H1 (cell line): ENCODE measurements at regions not wholly inside any gene's neighbourhood (a gene's known extent, or its start where the extent isn't known, plus 50 kb on each side); places are given as distances from the start of the nearest gene placed in this dataset.

Experiments
- CTCF ChIA-PET: fragments of 300-600 bp; sonication (Branson Sonifier 250); formaldehyde crosslinking; loops from one replicate; lab custom pipeline; 2021; ENCODE audit not compliant: partially characterized antibody; lab: Charles Lee
- POLR2A ChIA-PET: fragments of 300-600 bp; sonication (Branson Sonifier 250); formaldehyde crosslinking; loops from one replicate; lab custom pipeline; 2021; ENCODE audit warnings: inconsistent platforms; ENCODE audit not compliant: partially characterized antibody; lab: Charles Lee
- DNase-seq, 2 experiments: peaks; one replicate each; pipeline versions ENCODE4 v3.0.0 to v3.0.0-alpha.2; 2010 to 2022; ENCODE audit warnings: low spot score in 2 of 2, low read depth in 1 of 2, mixed read lengths in 1 of 2
- FAIRE-seq: peaks from 2 replicates; lab custom pipeline; 2011; peaks lifted over from hg19 to GRCh38; lab: Jason Lieb, UNC
- H2AFZ ChIP-seq: 2 replicates; pipeline ENCODE4 v1.8.1; 2012; ENCODE audit warnings: low read length, inconsistent platforms
- H2AK5ac ChIP-seq: 2 replicates; pipeline ENCODE4 v1.6.1; 2013; ENCODE audit warnings: low read depth, low read length
- H2BK120ac ChIP-seq: replicated peaks from 2 replicates; pipeline ENCODE3; 2013; ENCODE audit warnings: low read depth, low read length, inconsistent platforms
- H2BK12ac ChIP-seq: 2 replicates; pipeline ENCODE4 v1.6.1; 2013; ENCODE audit warnings: low read depth, low read length
- H2BK15ac ChIP-seq: 2 replicates; pipeline ENCODE4 v1.6.1; 2013; ENCODE audit warnings: low read length
- H2BK20ac ChIP-seq: 2 replicates; pipeline ENCODE4 v1.6.1; 2013; ENCODE audit warnings: low read length
- H2BK5ac ChIP-seq: 2 replicates; pipeline ENCODE4 v1.6.1; 2013; ENCODE audit warnings: low read depth, low read length
- H3K14ac ChIP-seq: 2 replicates; pipeline ENCODE4 v1.6.1; 2013; ENCODE audit warnings: inconsistent platforms; ENCODE audit not compliant: insufficient read length
- H3K18ac ChIP-seq: 2 replicates; pipeline ENCODE4 v1.6.1; 2013; ENCODE audit warnings: low read length; ENCODE audit errors: extremely low read depth
- H3K23ac ChIP-seq: 2 replicates; pipeline ENCODE4 v1.6.1; 2013; ENCODE audit warnings: inconsistent platforms; ENCODE audit not compliant: insufficient read length
- H3K23me2 ChIP-seq: 2 replicates; pipeline ENCODE4 v1.6.1; 2013; ENCODE audit warnings: low read depth, low read length
- H3K27ac ChIP-seq: 2 replicates; pipeline ENCODE4 v1.6.1; 2011; ENCODE audit warnings: low read depth, low read length, inconsistent platforms
- H3K27me3 ChIP-seq, 4 experiments: replicated peaks in 1 of 4; 1 replicate in 1 of 4; 2 replicates in 3 of 4; pipeline versions ENCODE4 v1.6.1 to v1.8.1; 2011 to 2013; ENCODE audit warnings: low read length in 3 of 4, mild to moderate bottlenecking in 3 of 4, inconsistent platforms in 2 of 4, mixed read lengths in 2 of 4, moderate library complexity in 1 of 4; ENCODE audit not compliant: control insufficient read depth in 3 of 4, insufficient read depth in 3 of 4; ENCODE audit errors: extremely low read depth in 1 of 4
- H3K36me3 ChIP-seq, 4 experiments: 2 replicates each; pipeline versions ENCODE4 v1.6.1 to v1.8.1; 2011 to 2013; ENCODE audit warnings: mild to moderate bottlenecking in 4 of 4, low read length in 3 of 4, moderate library complexity in 2 of 4, control low read depth in 1 of 4, inconsistent platforms in 1 of 4; ENCODE audit not compliant: insufficient read depth in 4 of 4, control insufficient read depth in 2 of 4
- H3K4ac ChIP-seq: replicated peaks from 2 replicates; pipeline ENCODE3; 2013; ENCODE audit warnings: low read length, low read depth, mixed read lengths, inconsistent platforms; ENCODE audit not compliant: insufficient read length
- H3K4me1 ChIP-seq, 4 experiments: replicated peaks in 1 of 4; 1 replicate in 1 of 4; 2 replicates in 3 of 4; pipeline versions ENCODE4 v1.6.1 to v1.8.1; 2011 to 2013; ENCODE audit warnings: low read length in 3 of 4, inconsistent platforms in 2 of 4, mixed read lengths in 1 of 4; ENCODE audit not compliant: insufficient read depth in 4 of 4, control insufficient read depth in 3 of 4
- H3K4me2 ChIP-seq, 2 experiments: 2 replicates each; pipeline versions ENCODE4 v1.6.1 to v1.8.1; 2011 to 2013; ENCODE audit warnings: low read depth in 2 of 2, low read length in 2 of 2, control low read depth in 1 of 2, inconsistent platforms in 1 of 2, mild to moderate bottlenecking in 1 of 2; ENCODE audit not compliant: insufficient read depth in 1 of 2
- H3K4me3 ChIP-seq, 4 experiments: fragments of 200-600, 300-600 bp in 1 of 4; sonication (generic), shearing (Covaris generic), sonication (Bioruptor Twin) in 1 of 4; 2 replicates each; pipeline versions ENCODE4 v1.5.1 to v1.8.1; 2011 to 2016; ENCODE audit warnings: low read length in 4 of 4, low read depth in 3 of 4, control low read depth in 2 of 4, inconsistent platforms in 2 of 4, mild to moderate bottlenecking in 2 of 4, mixed read lengths in 1 of 4, moderate library complexity in 1 of 4; ENCODE audit not compliant: insufficient read depth in 2 of 4; ENCODE audit errors: extremely low read depth in 1 of 4
- H3K56ac ChIP-seq: replicated peaks from 2 replicates; pipeline ENCODE3; 2013; ENCODE audit warnings: low read depth, mild to moderate bottlenecking, mixed read lengths, low read length, inconsistent platforms; ENCODE audit not compliant: insufficient read length
- H3K79me1 ChIP-seq: 2 replicates; pipeline ENCODE4 v1.6.1; 2013; ENCODE audit warnings: low read depth, low read length, control low read depth
- H3K79me2 ChIP-seq, 2 experiments: 2 replicates each; pipeline versions ENCODE4 v1.6.1 to v1.8.1; 2012 to 2013; ENCODE audit warnings: low read length in 2 of 2, mild to moderate bottlenecking in 2 of 2, inconsistent platforms in 1 of 2; ENCODE audit not compliant: insufficient read depth in 2 of 2, control insufficient read depth in 1 of 2
- H3K9ac ChIP-seq, 4 experiments: replicated peaks in 1 of 4; 1 replicate in 1 of 4; 2 replicates in 3 of 4; pipeline versions ENCODE4 v1.6.1 to v1.8.1; 2011 to 2013; ENCODE audit warnings: low read depth in 3 of 4, low read length in 3 of 4, control low read depth in 2 of 4, mild to moderate bottlenecking in 2 of 4, moderate library complexity in 2 of 4, inconsistent platforms in 1 of 4; ENCODE audit errors: extremely low read depth in 1 of 4
- H3K9me3 ChIP-seq, 2 experiments: 2 replicates each; pipeline versions ENCODE4 v1.6.1 to v1.8.1; 2012 to 2013; ENCODE audit warnings: mild to moderate bottlenecking in 2 of 2, moderate library complexity in 2 of 2, control low read depth in 1 of 2, inconsistent platforms in 1 of 2, low read depth in 1 of 2, low read length in 1 of 2, mixed read lengths in 1 of 2; ENCODE audit not compliant: insufficient read depth in 2 of 2
- H4K20me1 ChIP-seq, 2 experiments: replicated peaks in 1 of 2; 2 replicates each; pipeline versions ENCODE3 to v1.8.1; 2011 to 2013; ENCODE audit warnings: inconsistent platforms in 2 of 2, low read length in 2 of 2, mild to moderate bottlenecking in 1 of 2; ENCODE audit not compliant: insufficient read depth in 2 of 2, control insufficient read depth in 1 of 2
- H4K5ac ChIP-seq: 2 replicates; pipeline ENCODE4 v1.6.1; 2013; ENCODE audit warnings: low read length, low read depth, mixed read lengths, inconsistent platforms; ENCODE audit not compliant: insufficient read length
- H4K8ac ChIP-seq: 2 replicates; pipeline ENCODE4 v1.8.0; 2013; ENCODE audit warnings: mild to moderate bottlenecking, moderate library complexity, low read length, inconsistent platforms; ENCODE audit not compliant: insufficient read depth; ENCODE audit errors: extremely low read depth
- H4K91ac ChIP-seq: replicated peaks from 2 replicates; pipeline ENCODE3; 2013; ENCODE audit warnings: low read length, mixed read lengths, inconsistent platforms; ENCODE audit not compliant: insufficient read length
- POLR2AphosphoS5 ChIP-seq: IDR thresholded peaks from 2 replicates; pipeline ENCODE4 v1.6.1; 2011; ENCODE audit warnings: low read depth, low read length
- SIN3A ChIP-seq, 2 experiments: IDR thresholded peaks in 1 of 2; conservative IDR thresholded peaks in 1 of 2; 2 replicates each; pipeline ENCODE4 v1.6.1; 2011 to 2012; ENCODE audit warnings: low read length in 2 of 2, improper control_type of control experiment in 1 of 2, low read depth in 1 of 2, mild to moderate bottlenecking in 1 of 2
- TAF1 ChIP-seq: IDR thresholded peaks from 2 replicates; pipeline ENCODE4 v1.6.1; 2011; ENCODE audit warnings: mild to moderate bottlenecking, low read depth, low read length
- WGBS, 2 experiments: shearing (Covaris generic) in 1 of 2; methylation state at CpG; one replicate each; pipeline versions ENCODE4 v1.1.6 to v1.1.7; 2013 to 2015; ENCODE audit warnings: low lambda C conversion rate in 2 of 2, mixed read lengths in 2 of 2, inconsistent platforms in 1 of 2, low coverage in 1 of 2, missing lambda C conversion rate in 1 of 2; ENCODE audit not compliant: insufficient replicate concordance in 2 of 2, insufficient coverage in 1 of 2, insufficient read length in 1 of 2; ENCODE audit errors: extremely low coverage in 1 of 2, missing lambda C conversion rate in 1 of 2; 5-methylcytosine and 5-hydroxymethylcytosine counted together

GRCh38 chr16:79715061-79715460 lies 114.5 kb upstream of the MAF start:
- no peak overlapping the region for H2BK15ac ChIP-seq
- H4K5ac ChIP-seq: no peak overlapping the region
- H3K27me3 ChIP-seq: no peaks in the 10 kb centered on the region
- no peaks in the 10 kb centered on the region for H3K79me1 ChIP-seq
- no peak for FAIRE-seq
- DNase-seq: no peak
- H3K4me2 ChIP-seq: no peak overlapping the region
- H3K23me2 ChIP-seq: no peaks in the 10 kb centered on the region
- WGBS, 2 experiments: 69% methylated on average over 4 of the region's 4 CpGs; no CpG with 5 or more reads in 1 of the 2 experiments
- H3K79me2 ChIP-seq: no peaks in the 10 kb centered on the region
- H4K8ac ChIP-seq: no peak overlapping the region
- H3K36me3 ChIP-seq: no peaks in the 10 kb centered on the region
- POLR2A ChIA-PET: no interaction called here
- no peak overlapping the region for H3K18ac ChIP-seq
- CTCF ChIA-PET: no interaction called here
- no peaks in the 10 kb centered on the region for H4K20me1 ChIP-seq
- no peak overlapping the region for H3K4ac ChIP-seq
- no peak overlapping the region for H3K9ac ChIP-seq
- H3K9me3 ChIP-seq: no peaks in the 10 kb centered on the region
- H2BK5ac ChIP-seq: no peak overlapping the region
- TF ChIP-seq POLR2AphosphoS5 (no peak), TAF1 (no peak), SIN3A (conservative IDR thresholded peaks at IDR 0.05 in 1 of 2, IDR thresholded peaks at IDR 0.05 in 1 of 2; ENCODE audit: low read depth in 1 of 2, low read length in 2 of 2) (no peak)
- no peak overlapping the region for H4K91ac ChIP-seq
- no peak overlapping the region for H2BK12ac ChIP-seq
- no peak overlapping the region for H3K4me3 ChIP-seq
- H3K14ac ChIP-seq: no peak overlapping the region
- H3K56ac ChIP-seq: no peak overlapping the region
- H3K27ac ChIP-seq: no peak overlapping the region
- H2BK120ac ChIP-seq: no peak overlapping the region
- no peak overlapping the region for H2BK20ac ChIP-seq
- H2AK5ac ChIP-seq: no peak overlapping the region
- no peak overlapping the region for H3K23ac ChIP-seq
- no peak overlapping the region for H2AFZ ChIP-seq
- no peaks in the 10 kb centered on the region for H3K4me1 ChIP-seq
